ENCODE measurements at regions not wholly inside any gene's neighbourhood (a gene's known extent, or its start where the extent isn't known, plus 50 kb on each side); places are given as distances from the start of the nearest gene placed in this dataset.

GRCh38 chr6:18058429-18058828 lies 64.0 kb downstream of the NHLRC1 start (continued):
- no peak for TF ChIP-seq CHD7 (IDR thresholded peaks at IDR 0.05; ENCODE audit: insufficient replicate concordance, low read length)
- TF ChIP-seq TEAD4 (IDR thresholded peaks at IDR 0.05; ENCODE audit: low read depth, low read length) = no peak
- no peak for TF ChIP-seq MAX (IDR thresholded peaks at IDR 0.05)
- no peak for TF ChIP-seq SP2 (IDR thresholded peaks at IDR 0.05; ENCODE audit: low read length)
- no peak for TF ChIP-seq USF2 (IDR thresholded peaks at IDR 0.05; ENCODE audit: low read length)
- TF ChIP-seq BACH1 (IDR thresholded peaks at IDR 0.05; ENCODE audit: low read length) = no peak
- no peak for TF ChIP-seq SP1 (IDR thresholded peaks at IDR 0.05; ENCODE audit: low read depth, low read length)
- no peak for TF ChIP-seq KDM5A (IDR thresholded peaks at IDR 0.05; ENCODE audit: low read length)
- TF ChIP-seq, protein P1, sequence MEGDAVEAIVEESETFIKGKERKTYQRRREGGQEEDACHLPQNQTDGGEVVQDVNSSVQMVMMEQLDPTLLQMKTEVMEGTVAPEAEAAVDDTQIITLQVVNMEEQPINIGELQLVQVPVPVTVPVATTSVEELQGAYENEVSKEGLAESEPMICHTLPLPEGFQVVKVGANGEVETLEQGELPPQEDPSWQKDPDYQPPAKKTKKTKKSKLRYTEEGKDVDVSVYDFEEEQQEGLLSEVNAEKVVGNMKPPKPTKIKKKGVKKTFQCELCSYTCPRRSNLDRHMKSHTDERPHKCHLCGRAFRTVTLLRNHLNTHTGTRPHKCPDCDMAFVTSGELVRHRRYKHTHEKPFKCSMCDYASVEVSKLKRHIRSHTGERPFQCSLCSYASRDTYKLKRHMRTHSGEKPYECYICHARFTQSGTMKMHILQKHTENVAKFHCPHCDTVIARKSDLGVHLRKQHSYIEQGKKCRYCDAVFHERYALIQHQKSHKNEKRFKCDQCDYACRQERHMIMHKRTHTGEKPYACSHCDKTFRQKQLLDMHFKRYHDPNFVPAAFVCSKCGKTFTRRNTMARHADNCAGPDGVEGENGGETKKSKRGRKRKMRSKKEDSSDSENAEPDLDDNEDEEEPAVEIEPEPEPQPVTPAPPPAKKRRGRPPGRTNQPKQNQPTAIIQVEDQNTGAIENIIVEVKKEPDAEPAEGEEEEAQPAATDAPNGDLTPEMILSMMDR (IDR thresholded peaks at IDR 0.05; ENCODE audit: control extremely low read depth in 1 of 3, insufficient read depth in 1 of 3, low read depth in 1 of 3, low read length in 3 of 3) = no peak

Measured in H1 (cell line).